IPS DF 19.7 (cell line): ENCODE measurements at regions not wholly inside any gene's neighbourhood (a gene's known extent, or its start where the extent isn't known, plus 50 kb on each side); places are given as distances from the start of the nearest gene placed in this dataset.
"Not testable (repeated sequence)": the region's sequence is repeated elsewhere in the genome, so short reads cannot be mapped to it uniquely, and the experiment has no call there.

Experiments used
- DNase-seq: peaks from one replicate; pipeline ENCODE4 v3.0.0-alpha.2; 2013; ENCODE audit warnings: low read depth, low spot score

- not testable (repeated sequence) for DNase-seq
These were observed 53.1 kb upstream of the SELENOP start for GRCh38 chr5:42864749-42865148.
